ENCODE measurements at regions not wholly inside any gene's neighbourhood (a gene's known extent, or its start where the extent isn't known, plus 50 kb on each side); places are given as distances from the start of the nearest gene placed in this dataset.

- no peaks in the 10 kb centered on the region for H3K4me1 Mint-ChIP-seq
- H3K27ac Mint-ChIP-seq (ENCODE audit: unreplicated experiment), result peak overlapping the region; percentile 75
- no peaks in the 10 kb centered on the region for H3K36me3 Mint-ChIP-seq (ENCODE audit: low read depth)
- H3K9me3 Mint-ChIP-seq, result peaks cover 2% of the 10 kb centered on the region
- no peak overlapping the region for H3K4me3 Mint-ChIP-seq
- no peak for DNase-seq (ENCODE audit: low read depth, low spot score)
- no peak for TF ChIP-seq CTCF (conservative IDR thresholded peaks at IDR 0.05)
- H3K27me3 Mint-ChIP-seq (ENCODE audit: low read depth), result no peaks in the 10 kb centered on the region
These were observed 377.0 kb downstream of the PTPRC start for GRCh38 chr1:199015799-199016198.

- Mint-ChIP-seq H3K4me3 (no peak overlapping the region), H3K9me3 (peaks cover 2% of the 10 kb centered on the region), H3K27me3 (ENCODE audit: low read depth) (no peaks in the 10 kb centered on the region), H3K4me1 (no peaks in the 10 kb centered on the region), H3K27ac (ENCODE audit: unreplicated experiment) (no peak overlapping the region), H3K36me3 (ENCODE audit: low read depth) (no peaks in the 10 kb centered on the region)
- TF ChIP-seq CTCF (conservative IDR thresholded peaks at IDR 0.05), result no peak
- no peak for DNase-seq (ENCODE audit: low read depth, low spot score)
These were observed 379.8 kb downstream of the PTPRC start for GRCh38 chr1:199018471-199019135.

GRCh38 chr1:199020051-199020450, 381.2 kb downstream of the PTPRC start:
- no peak for DNase-seq (ENCODE audit: low read depth, low spot score)
- no peaks in the 10 kb centered on the region for H3K27me3 Mint-ChIP-seq (ENCODE audit: low read depth)
- H3K4me3 Mint-ChIP-seq, result no peak overlapping the region
- TF ChIP-seq CTCF (conservative IDR thresholded peaks at IDR 0.05), result no peak
- no peaks in the 10 kb centered on the region for H3K36me3 Mint-ChIP-seq (ENCODE audit: low read depth)
- H3K9me3 Mint-ChIP-seq, result peaks cover 2% of the 10 kb centered on the region
- H3K27ac Mint-ChIP-seq (ENCODE audit: unreplicated experiment), result no peak overlapping the region
- no peaks in the 10 kb centered on the region for H3K4me1 Mint-ChIP-seq

- DNase-seq (ENCODE audit: low read depth, low spot score), result no peak
- Mint-ChIP-seq H3K4me3 (no peak overlapping the region), H3K4me1 (no peaks in the 10 kb centered on the region), H3K27ac (ENCODE audit: unreplicated experiment) (no peak overlapping the region), H3K36me3 (ENCODE audit: low read depth) (no peaks in the 10 kb centered on the region), H3K27me3 (ENCODE audit: low read depth) (no peaks in the 10 kb centered on the region), H3K9me3 (peaks cover 1% of the 10 kb centered on the region)
- TF ChIP-seq CTCF (conservative IDR thresholded peaks at IDR 0.05), result no peak
These were observed 382.1 kb downstream of the PTPRC start for GRCh38 chr1:199020904-199021303.

GRCh38 chr1:199029401-199029800, 390.6 kb downstream of the PTPRC start:
- Mint-ChIP-seq H3K36me3 (ENCODE audit: low read depth) (no peaks in the 10 kb centered on the region), H3K4me3 (no peak overlapping the region), H3K4me1 (no peaks in the 10 kb centered on the region), H3K27me3 (ENCODE audit: low read depth) (no peaks in the 10 kb centered on the region), H3K27ac (ENCODE audit: unreplicated experiment) (no peak overlapping the region), H3K9me3 (no peaks in the 10 kb centered on the region)
- TF ChIP-seq CTCF (conservative IDR thresholded peaks at IDR 0.05), result no peak
- no peak for DNase-seq (ENCODE audit: low read depth, low spot score)

Data from neural crest cell (in vitro differentiated cells).